ENCODE measurements at regions not wholly inside any gene's neighbourhood (a gene's known extent, or its start where the extent isn't known, plus 50 kb on each side); places are given as distances from the start of the nearest gene placed in this dataset.

DNA sequence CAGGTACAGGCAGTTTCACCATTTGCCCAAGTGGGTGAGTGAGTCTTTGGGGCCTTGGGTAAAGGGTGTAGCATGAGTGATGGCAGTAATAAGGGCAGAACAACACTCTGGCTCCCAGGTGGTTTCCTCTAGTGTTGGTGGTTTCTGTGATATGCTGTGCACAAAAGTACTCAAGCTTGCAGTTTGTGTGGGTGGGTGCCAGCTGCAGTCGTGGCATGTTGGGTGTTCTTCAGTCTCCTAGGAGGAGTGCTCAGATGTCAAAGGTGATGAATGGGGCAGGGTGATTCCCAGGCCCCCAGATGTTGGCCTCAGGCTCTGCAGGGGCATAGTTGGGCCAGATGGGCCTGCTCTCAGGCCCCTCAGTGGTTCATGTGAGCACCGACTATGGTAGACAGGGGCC is 166.1 kb upstream of the KLF8 start:
- TF ChIP-seq, protein P1, sequence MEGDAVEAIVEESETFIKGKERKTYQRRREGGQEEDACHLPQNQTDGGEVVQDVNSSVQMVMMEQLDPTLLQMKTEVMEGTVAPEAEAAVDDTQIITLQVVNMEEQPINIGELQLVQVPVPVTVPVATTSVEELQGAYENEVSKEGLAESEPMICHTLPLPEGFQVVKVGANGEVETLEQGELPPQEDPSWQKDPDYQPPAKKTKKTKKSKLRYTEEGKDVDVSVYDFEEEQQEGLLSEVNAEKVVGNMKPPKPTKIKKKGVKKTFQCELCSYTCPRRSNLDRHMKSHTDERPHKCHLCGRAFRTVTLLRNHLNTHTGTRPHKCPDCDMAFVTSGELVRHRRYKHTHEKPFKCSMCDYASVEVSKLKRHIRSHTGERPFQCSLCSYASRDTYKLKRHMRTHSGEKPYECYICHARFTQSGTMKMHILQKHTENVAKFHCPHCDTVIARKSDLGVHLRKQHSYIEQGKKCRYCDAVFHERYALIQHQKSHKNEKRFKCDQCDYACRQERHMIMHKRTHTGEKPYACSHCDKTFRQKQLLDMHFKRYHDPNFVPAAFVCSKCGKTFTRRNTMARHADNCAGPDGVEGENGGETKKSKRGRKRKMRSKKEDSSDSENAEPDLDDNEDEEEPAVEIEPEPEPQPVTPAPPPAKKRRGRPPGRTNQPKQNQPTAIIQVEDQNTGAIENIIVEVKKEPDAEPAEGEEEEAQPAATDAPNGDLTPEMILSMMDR (IDR thresholded peaks at IDR 0.05): no peak
- H3K27ac Mint-ChIP-seq: no peak overlapping the region
- no peak for DNase-seq
- H3K4me1 Mint-ChIP-seq: no peaks in the 10 kb centered on the region
- peaks cover 65% of the 10 kb centered on the region for H3K9me3 Mint-ChIP-seq
- H3K4me3 Mint-ChIP-seq: no peak overlapping the region
- no peaks in the 10 kb centered on the region for H3K27me3 Mint-ChIP-seq (ENCODE audit: low read depth, poor library complexity)
- peaks cover 6% of the 10 kb centered on the region for H3K36me3 Mint-ChIP-seq (ENCODE audit: low read depth)

DNA sequence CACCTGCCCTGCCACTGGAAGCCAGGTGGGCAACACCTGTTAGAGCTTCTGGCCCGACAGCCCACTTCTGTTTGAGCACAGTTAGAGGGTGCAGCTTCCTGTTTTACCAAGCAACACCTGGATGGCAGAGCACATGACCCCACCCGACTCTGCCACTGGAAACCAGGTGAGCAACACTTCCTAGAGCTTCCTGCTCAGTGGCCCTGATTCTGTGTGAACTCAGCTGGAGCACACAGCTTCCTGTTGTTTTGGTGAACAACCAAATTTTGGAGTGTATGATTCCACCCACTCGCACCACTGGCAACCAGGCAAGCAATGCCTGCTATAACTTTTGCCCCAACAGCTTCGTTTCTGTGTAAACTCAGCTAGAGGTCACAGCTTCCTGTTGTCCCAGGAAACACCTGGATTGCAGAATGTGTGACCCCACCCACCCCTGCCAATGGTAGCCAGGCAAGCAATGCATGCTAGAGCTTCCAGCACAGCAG is 163.8 kb upstream of the KLF8 start:
- Mint-ChIP-seq H3K27me3 (ENCODE audit: low read depth, poor library complexity) (no peaks in the 10 kb centered on the region), H3K4me1 (no peaks in the 10 kb centered on the region), H3K36me3 (ENCODE audit: low read depth) (no peaks in the 10 kb centered on the region), H3K4me3 (no peak overlapping the region), H3K27ac (no peak overlapping the region), H3K9me3 (peaks cover 46% of the 10 kb centered on the region)
- DNase-seq: no peak
- TF ChIP-seq, protein P1 (IDR thresholded peaks at IDR 0.05): no peak

DNA sequence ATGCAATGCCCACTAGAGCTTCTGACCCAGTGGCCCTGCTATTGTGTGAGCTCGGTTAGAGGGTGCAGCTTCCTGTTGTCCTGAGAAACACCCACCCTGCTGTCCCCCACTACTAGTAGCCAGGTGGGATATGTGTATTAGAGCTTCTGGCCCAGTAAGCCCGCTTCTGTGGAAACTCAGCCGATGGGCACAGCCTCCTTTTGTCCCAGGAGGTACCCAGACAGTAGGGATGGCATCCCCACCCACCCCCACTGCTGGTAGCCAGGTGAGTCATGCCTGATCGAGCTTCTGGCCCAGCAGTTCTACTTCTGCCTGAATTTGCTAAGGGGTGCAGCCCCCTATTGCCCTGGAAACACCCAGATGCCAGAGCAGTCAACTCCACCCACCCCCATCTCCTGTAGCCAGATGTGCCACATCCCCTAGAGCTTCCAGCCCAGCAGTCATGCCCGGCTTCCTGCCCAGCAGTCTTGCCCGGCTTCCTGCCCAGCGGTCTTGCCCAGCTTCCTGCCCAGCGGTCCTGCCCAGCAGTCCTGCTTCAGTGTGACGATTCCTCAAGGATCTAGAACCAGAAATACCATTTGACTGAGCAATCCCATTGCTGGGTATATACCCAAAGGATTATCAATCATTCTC is 162.7 kb upstream of the KLF8 start:
- DNase-seq: no peak
- Mint-ChIP-seq H3K4me1 (no peaks in the 10 kb centered on the region), H3K27ac (no peak overlapping the region), H3K36me3 (ENCODE audit: low read depth) (no peaks in the 10 kb centered on the region), H3K27me3 (ENCODE audit: low read depth, poor library complexity) (no peaks in the 10 kb centered on the region), H3K9me3 (peaks cover 46% of the 10 kb centered on the region), H3K4me3 (no peak overlapping the region)
- TF ChIP-seq, protein P1 (IDR thresholded peaks at IDR 0.05): no peak

DNA sequence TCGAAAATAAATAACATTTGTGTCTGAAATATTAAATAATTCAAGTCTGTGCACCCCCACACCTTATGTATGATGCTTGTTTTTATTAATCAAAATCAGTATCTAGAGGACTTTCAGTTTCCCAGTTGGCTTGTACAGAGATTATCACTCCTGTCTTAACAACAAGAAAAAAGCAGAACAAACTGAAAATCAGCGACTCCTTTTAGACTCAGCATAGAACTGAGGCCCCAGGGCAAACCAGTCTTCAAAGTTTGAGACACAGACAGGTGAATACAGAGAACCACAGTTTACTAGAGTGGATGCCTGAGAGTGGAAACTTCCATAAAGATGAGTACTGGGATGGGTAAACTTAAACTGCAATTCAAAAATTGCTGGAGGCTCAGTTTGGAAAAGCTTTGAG is 142.8 kb upstream of the KLF8 start:
- no peak overlapping the region for H3K27ac Mint-ChIP-seq
- H3K9me3 Mint-ChIP-seq: peaks cover 36% of the 10 kb centered on the region
- H3K36me3 Mint-ChIP-seq (ENCODE audit: low read depth): no peaks in the 10 kb centered on the region
- TF ChIP-seq, protein P1 (IDR thresholded peaks at IDR 0.05): no peak
- no peak overlapping the region for H3K4me3 Mint-ChIP-seq
- no peak for DNase-seq
- H3K4me1 Mint-ChIP-seq: no peaks in the 10 kb centered on the region
- H3K27me3 Mint-ChIP-seq (ENCODE audit: low read depth, poor library complexity): no peaks in the 10 kb centered on the region

DNA sequence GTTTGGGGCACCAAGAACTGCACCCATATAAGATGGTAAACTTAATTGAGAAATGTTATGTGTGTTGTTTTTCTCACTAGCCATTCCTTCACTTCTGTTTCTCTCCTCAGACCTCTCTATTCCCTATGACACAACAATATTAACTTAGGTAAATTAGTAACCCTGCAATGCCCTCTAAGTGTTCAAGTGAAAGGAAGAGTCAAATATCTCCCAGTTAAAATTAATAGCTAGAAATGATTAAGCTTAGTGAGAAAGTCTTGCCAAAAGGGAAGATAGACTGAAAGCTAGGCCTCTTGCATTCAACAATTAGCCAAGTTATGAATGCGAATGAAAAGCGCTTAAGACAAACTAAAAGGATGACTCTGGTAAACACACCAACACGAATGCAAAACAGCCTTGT is 132.9 kb upstream of the KLF8 start:
- no peaks in the 10 kb centered on the region for H3K4me1 Mint-ChIP-seq
- TF ChIP-seq, protein P1 (IDR thresholded peaks at IDR 0.05): no peak
- no peaks in the 10 kb centered on the region for H3K36me3 Mint-ChIP-seq (ENCODE audit: low read depth)
- H3K27ac Mint-ChIP-seq: no peak overlapping the region
- DNase-seq: no peak
- peaks cover 37% of the 10 kb centered on the region for H3K9me3 Mint-ChIP-seq
- H3K4me3 Mint-ChIP-seq: no peak overlapping the region
- H3K27me3 Mint-ChIP-seq (ENCODE audit: low read depth, poor library complexity): no peaks in the 10 kb centered on the region

DNA sequence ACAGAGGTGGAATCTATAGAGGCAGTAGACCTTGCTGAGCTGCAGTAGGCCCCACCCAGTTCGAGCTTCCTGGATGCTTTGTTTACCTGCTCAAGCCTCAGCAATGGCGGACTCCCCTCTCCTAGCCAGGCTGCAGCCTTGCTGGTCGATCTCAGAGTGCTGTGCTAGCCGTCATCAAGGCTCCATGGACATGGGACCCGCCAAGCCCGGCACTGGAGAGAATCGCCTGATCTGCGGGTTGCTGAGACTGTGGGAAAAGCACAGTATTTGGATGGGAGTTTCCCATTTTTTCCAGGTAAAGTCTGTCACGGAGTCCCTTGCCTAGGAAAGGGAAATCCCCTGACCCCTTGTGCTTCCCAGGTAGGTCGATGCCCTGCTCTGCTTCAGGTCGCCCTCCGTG is 124.8 kb upstream of the KLF8 start:
- Mint-ChIP-seq H3K27ac (no peak overlapping the region), H3K27me3 (ENCODE audit: low read depth, poor library complexity) (no peaks in the 10 kb centered on the region), H3K9me3 (peaks cover 72% of the 10 kb centered on the region), H3K4me3 (no peak overlapping the region), H3K36me3 (ENCODE audit: low read depth) (no peaks in the 10 kb centered on the region), H3K4me1 (no peaks in the 10 kb centered on the region)
- no peak for DNase-seq
- TF ChIP-seq, protein P1 (IDR thresholded peaks at IDR 0.05): no peak

All from nephron progenitor cell (in vitro differentiated cells).